HG03460 (cell line): ENCODE measurements at regions not wholly inside any gene's neighbourhood (a gene's known extent, or its start where the extent isn't known, plus 50 kb on each side); places are given as distances from the start of the nearest gene placed in this dataset.

Source experiments
- ATAC-seq: cut with Tn5 transposase; IDR thresholded peaks from one replicate; pipeline ENCODE4 v1.9.1; 2021; ENCODE audit not compliant: unreplicated experiment

DNA sequence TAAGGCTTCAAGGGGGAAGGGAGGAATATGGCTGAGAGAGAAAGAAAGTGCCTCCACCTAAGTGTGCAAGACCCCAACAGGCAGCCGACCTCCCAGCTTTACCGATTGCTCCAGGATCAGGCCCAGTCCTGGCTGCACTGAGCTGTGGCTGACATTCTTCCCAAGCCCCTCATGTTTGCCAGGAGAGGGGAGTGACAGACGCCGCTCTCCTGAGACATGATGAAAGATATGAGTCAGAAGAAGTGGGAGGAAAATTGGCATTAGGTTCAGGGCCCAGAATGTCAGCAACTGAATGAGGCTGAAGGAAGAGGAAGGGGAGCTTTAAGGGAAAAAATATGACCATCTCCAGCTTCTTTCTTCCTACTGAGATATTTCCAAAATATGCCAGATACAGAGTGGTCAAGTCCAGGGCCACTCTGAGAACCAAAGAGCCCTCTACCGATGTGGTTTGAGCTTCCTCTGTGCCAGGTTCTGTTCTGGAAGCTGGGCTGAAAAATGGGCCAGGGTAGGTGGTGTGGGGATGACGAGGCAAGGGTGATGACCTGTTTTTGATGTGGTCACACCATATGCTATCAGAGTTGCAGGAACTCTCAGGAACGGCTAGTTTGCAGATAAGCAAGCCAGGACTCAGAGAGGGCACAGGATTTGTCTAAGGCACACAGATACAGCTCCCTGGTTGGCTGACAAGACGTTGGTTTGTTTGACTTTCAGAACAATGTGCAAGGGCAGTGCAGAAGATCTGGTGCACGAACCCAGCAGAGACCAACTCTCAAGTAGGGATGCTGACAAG, 176.7 kb downstream of the SOX9 start:
- ATAC-seq = no peak

DNA sequence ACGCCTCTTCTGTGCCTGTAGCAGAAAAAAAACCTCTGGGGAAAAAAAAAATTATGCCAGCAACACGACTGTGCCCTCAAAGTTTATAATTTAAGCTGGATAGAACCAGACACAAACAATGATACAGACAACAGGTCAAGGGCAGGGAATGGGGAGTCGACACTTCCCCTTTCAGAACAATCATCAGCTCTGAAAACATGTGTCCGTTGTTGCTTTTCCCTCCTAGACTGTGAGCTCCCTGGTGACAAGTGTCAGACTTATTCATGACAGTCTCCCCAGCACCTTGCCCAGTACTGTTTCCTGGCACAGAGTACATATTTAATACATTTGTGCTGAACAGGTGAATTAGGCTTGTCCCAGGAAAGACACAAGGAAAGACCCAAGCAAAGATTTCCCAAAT, 178.3 kb downstream of the SOX9 start:
- ATAC-seq = no peak

GRCh38 chr17:72299592-72299991, 178.8 kb downstream of the SOX9 start:
- no peak for ATAC-seq

DNA sequence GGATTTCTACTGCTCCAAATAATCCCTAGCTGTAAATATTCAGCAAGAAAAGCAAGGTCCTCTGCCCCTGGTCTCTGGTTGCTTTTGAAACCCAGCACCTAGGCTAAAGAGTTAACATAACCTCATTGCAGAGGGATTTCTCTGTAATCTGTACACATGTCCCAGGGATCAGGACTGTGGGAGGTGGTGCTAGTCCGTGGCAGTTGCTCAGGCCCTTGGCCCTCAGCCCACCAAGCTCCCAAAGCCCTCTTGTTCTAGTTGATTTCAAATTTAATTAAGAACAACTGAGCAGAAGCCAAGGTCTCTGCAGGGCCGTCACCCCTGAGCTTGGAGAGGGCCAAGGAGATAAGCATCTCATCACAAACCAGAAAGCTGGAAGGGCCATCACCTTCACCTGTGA, 181.1 kb downstream of the SOX9 start:
- no peak for ATAC-seq

- no peak for ATAC-seq
These were observed 181.9 kb downstream of the SOX9 start for GRCh38 chr17:72302735-72303134.

DNA sequence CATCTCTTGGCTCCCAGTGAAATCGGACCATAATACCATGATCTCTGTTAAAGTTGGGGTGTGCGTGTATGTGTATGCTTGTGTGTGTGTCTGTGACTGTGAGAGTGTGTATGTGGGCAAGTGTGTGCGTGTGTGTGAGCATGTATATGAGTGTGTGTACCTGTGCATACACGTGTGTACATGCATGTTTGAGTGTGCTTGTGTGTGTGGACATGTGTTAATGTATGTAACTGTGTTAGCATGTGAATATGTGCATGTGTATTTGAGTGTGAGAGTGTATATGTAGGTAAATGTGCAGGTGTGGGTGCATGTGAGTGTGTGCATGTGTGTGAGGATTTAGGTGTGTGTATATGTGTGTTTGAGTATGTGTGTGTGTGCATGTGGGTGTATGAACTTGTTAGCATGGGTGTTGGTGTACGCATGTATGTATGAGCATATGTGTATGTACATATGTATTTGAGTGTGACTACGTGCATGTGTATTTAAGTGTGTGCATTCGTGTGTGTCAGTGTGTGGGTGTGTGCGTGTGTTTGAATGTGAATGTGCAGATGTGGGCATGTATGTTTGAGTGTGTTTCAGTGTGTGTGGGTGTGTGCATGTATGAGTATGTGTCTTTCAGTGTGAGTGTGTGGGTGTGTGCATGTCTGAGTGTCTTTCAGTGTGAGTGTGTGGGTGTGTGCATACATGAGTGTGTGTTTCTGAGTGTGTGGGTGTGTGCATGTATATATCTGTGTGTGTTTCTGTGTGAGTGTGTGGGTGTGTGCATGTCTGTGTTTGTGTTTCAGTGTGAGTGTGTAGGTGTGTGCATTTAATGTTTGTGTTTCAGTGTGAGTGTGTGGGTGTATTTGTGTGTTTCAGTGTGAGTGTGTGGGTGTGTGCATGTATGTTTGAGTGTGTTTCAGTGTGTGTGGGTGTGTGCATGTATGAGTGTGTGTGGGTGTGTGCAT, 183.2 kb downstream of the SOX9 start:
- ATAC-seq = no peak

DNA sequence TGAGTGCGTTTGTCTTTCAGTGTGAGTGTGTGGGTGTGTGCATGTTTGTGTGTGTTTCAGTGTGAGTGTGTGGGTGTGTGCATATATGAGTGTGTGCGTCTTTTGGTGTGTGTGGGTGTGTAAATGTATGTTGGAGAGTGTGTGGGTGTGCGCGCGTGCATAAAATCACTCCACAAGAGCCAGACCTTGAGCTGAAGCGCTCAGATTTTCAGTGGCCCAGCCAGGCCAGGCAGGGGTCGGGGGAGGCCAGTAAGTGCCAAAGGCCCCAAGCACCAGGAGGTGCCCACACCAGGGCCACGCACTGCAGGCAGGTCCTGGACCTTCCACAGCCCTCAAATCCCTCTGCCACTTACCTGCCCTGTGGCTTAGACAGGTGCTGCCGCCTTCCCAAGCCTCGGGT, 184.0 kb downstream of the SOX9 start:
- ATAC-seq = no peak

DNA sequence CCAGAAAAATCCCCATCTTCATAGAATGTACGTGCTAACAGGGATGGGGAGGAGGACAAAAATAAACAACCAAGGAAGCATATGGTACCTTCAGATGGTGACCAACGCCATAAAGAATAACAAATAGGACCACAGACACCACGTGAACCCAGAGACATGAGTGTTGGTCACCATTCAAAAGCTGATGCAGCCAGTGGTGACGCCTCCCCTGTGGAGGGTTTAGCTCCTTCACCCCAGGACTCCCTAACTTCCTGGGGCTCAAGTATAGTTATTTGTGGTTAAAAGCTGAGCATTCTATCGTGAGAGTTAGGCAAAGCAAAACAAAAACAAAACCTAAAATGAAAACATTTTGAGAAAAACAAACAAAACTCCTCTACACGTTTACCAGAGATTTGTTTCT, 184.7 kb downstream of the SOX9 start:
- ATAC-seq = no peak

DNA sequence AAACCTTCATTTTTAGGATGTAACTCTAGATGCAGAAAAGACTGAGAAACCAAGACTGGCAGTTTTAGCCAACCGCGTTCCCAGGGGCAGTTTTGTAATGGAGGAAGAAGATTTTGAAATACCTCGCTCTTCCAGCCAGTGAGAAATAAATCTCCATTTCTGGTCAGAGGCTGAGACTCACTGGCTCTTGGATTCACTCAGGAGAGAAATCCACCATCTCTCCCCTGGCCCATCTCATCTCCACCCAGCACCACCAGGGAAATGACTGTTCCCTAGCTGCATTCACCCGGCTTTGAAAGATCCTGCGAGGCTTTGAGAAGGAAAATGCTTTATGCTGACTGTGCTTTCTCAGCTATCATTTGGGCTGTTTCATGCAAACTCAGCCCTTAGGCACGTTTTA, 185.2 kb downstream of the SOX9 start:
- no peak for ATAC-seq

DNA sequence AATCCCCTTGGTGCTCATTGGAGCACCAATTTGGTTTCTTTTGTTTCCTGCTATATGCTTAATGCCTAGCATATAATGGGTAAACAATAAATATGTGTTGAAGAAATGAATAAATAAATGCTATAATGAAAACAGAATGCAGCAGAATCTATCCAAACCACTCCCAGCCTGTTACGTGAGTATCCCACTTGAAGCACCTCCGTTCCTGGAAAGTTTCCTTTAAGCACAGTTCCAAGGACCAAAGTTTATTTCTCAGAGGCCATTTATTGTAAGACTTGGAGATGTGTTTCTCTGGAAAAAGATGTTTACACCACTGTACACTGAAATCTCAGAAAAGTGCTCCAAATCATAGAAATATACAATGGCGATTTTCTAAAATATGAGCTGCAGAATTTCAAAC, 187.0 kb downstream of the SOX9 start:
- no peak for ATAC-seq

- no peak for ATAC-seq
These were observed 188.0 kb downstream of the SOX9 start for GRCh38 chr17:72308744-72309385.

- no peak for ATAC-seq
These were observed 190.2 kb downstream of the SOX9 start for GRCh38 chr17:72311004-72311403.

- no peak for ATAC-seq
These were observed 194.5 kb downstream of the SOX9 start for GRCh38 chr17:72315122-72315913.

GRCh38 chr17:72318131-72318530, 197.3 kb downstream of the SOX9 start:
- no peak for ATAC-seq

- no peak for ATAC-seq
These were observed 201.1 kb downstream of the SOX9 start for GRCh38 chr17:72321896-72322295.

- no peak for ATAC-seq
These were observed 211.5 kb downstream of the SOX9 start for GRCh38 chr17:72332367-72332766.

DNA sequence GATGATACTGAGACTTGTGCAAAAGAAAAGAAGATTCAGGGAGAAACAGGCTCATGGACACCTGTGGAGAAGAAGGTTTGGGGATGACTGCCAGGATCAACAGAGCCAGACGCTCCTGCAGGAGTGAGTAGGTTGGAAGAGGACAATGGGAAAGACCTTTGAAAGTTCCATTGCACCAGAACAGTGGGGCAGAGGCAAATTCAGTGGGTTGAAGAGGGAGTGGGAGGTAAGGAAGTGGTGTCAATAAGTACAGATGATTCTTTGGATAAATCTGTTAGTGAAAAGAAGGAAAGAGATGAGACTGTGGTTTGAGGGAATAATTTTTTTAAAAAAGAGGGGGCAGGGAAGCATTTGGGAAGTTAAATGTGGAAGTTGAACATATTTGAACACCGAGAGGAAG, 212.8 kb downstream of the SOX9 start:
- ATAC-seq = no peak

GRCh38 chr17:72334205-72334604, 213.4 kb downstream of the SOX9 start:
- ATAC-seq = no peak

GRCh38 chr17:72336026-72336803, 215.4 kb downstream of the SOX9 start:
- ATAC-seq = no peak

DNA sequence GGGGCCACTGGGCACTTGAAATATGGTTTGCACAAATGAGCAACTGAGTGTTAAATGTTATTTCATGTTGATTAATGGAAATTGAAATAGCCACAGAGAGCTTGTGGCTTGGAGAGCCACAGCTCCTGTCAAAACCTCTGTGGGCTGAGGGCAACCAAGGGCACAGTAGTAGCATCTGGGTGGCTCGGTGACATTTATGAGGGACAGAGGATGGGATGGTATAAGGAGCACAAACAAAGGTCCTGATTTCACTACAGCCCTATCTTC, 215.9 kb downstream of the SOX9 start:
- no peak for ATAC-seq
